Heart right ventricle (tissue), 16 donors: ENCODE measurements at regions not wholly inside any gene's neighbourhood (a gene's known extent, or its start where the extent isn't known, plus 50 kb on each side); places are given as distances from the start of the nearest gene placed in this dataset.

Source experiments
- ATAC-seq, 8 donors: fragments of 200-7000 bp; cut with Tn5 transposase; one replicate each; pipeline ENCODE4 v1.9.1; 2020; ENCODE audit warnings: mild to moderate bottlenecking in 8 of 8, moderate library complexity in 8 of 8, moderate number of reproducible peaks in 1 of 8
- DNase-seq, 2 donors: peaks; one replicate each; pipeline ENCODE4 v3.0.0-alpha.2; 2020
- H3K27ac ChIP-seq, 10 donors: fragments of 200-600 bp; sonication (generic) in 2 of 10; one replicate each; pipeline versions ENCODE4 v1.5.0 to v1.8.0; 2020 to 2022; ENCODE audit warnings: mild to moderate bottlenecking in 3 of 10
- H3K27me3 ChIP-seq, 7 donors: fragments of 200-600 bp; one replicate each; pipeline ENCODE4 v1.8.0; 2021 to 2022; ENCODE audit warnings: mild to moderate bottlenecking in 2 of 7
- H3K36me3 ChIP-seq, 9 donors: fragments of 200-600 bp; sonication (generic) in 1 of 9; one replicate each; pipeline versions ENCODE4 v1.5.0 to v1.8.0; 2020 to 2022; ENCODE audit warnings: mild to moderate bottlenecking in 2 of 9
- H3K4me1 ChIP-seq, 9 donors: fragments of 200-600 bp; sonication (generic) in 1 of 9; one replicate each; pipeline versions ENCODE4 v1.5.0 to v1.8.0; 2020 to 2022; ENCODE audit warnings: mild to moderate bottlenecking in 4 of 9
- H3K4me3 ChIP-seq, 10 donors: fragments of 200-600 bp; sonication (generic) in 2 of 10; one replicate each; pipeline versions ENCODE4 v1.5.0 to v1.8.0; 2020 to 2022; ENCODE audit warnings: mild to moderate bottlenecking in 7 of 10, moderate library complexity in 2 of 10
- H3K9me3 ChIP-seq, 11 donors: fragments of 200-600 bp in 10 of 11; sonication (generic) in 2 of 11; one replicate each; pipeline versions ENCODE4 v1.5.0 to v1.8.0; 2013 to 2022; ENCODE audit warnings: mild to moderate bottlenecking in 2 of 11, control low read depth in 1 of 11, moderate library complexity in 1 of 11
- CTCF ChIP-seq, 9 donors: fragments of 200-600 bp; sonication (generic) in 2 of 9; IDR thresholded peaks; one replicate each; pipeline versions ENCODE4 v1.5.0 to v1.8.0; 2021 to 2022; ENCODE audit warnings: antibody characterized with exemption in 9 of 9, mild to moderate bottlenecking in 5 of 9, moderate library complexity in 1 of 9
- WGBS, 2 donors: extraction: QIAGEN DNeasy Blood & Tissue Kit; methylation state at CpG; one replicate each; pipeline ENCODE4 v1.1.7; 2013; ENCODE audit warnings: inconsistent platforms in 1 of 2; 5-methylcytosine and 5-hydroxymethylcytosine counted together
- intact Hi-C, 10 donors: fragments of 100-400 bp; cut with DNase I; formaldehyde crosslinking; loops; one replicate each; pipeline versions ENCODE4 v1.11.1 to v1.14.2; 2022
- donor health status: Arrhythmogenic right ventricular cardiomyopathy.
- donor health status: ischemic (EF 13 %, LVEDD 7.1; RV severe dilation, severe dysfunction).
- donor health status: healthy with polysubstance abuse.
- donor health status: DM: no; HTN: yes; CAD: no.
- donor health status: DM: no; HTN: no; CAD: no.
- donor health status: ischemic (EF 25% LVEDD 6.9; RV normal size, moderate dysfunction).
- donor health status: ischemic (EF 25% LVEDD 5.7; RV mildly dilated, moderate dysfunction).
- donor health status: healthy.
- donor health status: DM: yes; HTN: yes; CAD: no.
- donor health status: Ischemic cardiomyopathy.
- donor health status: ischemic (EF 35%, LVEDD 5.7; RV mildly dilated, moderate dysfunction).
- donor health status: nonischemic (EF 11% LVEDD 7.7; RV severe dilation, severe dysfunction).
- donor health status: DM: yes; HTN: yes; CAD: no.
- donor health status: PGD.
- donor health status: ischemic (EF 29% LVEDD 5.4; RV normal size, mild dysfunction).
- donor health status: nonischemic (EF 23%, LVEDD 6.1; RV moderate dilation, normal function).

- ATAC-seq: no peak
- Histone ChIP-seq H3K4me3 (no peak overlapping the region), H3K27me3 (peaks cover 0 to 33% (median 14%) of the 10 kb centered on the region in 7 donors), H3K9me3 (no peaks in the 10 kb centered on the region), H3K36me3 (no peaks in the 10 kb centered on the region), H3K27ac (no peak overlapping the region), H3K4me1 (no peaks in the 10 kb centered on the region)
- no peak for DNase-seq
- WGBS, 2 donors: 49 to 60% methylated on average over 4 of the region's 4 CpGs
- no peak for TF ChIP-seq CTCF (IDR thresholded peaks at IDR 0.05)
- intact Hi-C loops: no loop called here
Observed at GRCh38 chr10:128701381-128701780, 575.2 kb upstream of the MKI67 start.

- ATAC-seq (no peak), DNase-seq (no peak)
- H3K36me3 ChIP-seq: no peaks in the 10 kb centered on the region
- no peak overlapping the region for H3K4me3 ChIP-seq
- peaks cover 0 to 36% (median 13%) of the 10 kb centered on the region in 7 donors for H3K27me3 ChIP-seq
- intact Hi-C loops: no loop called here
- 96 to 100% methylated on average over 1 of the region's 1 CpG for WGBS, 2 donors
- no peak overlapping the region for H3K27ac ChIP-seq
- no peaks in the 10 kb centered on the region for H3K9me3 ChIP-seq
- no peak for TF ChIP-seq CTCF (IDR thresholded peaks at IDR 0.05)
- H3K4me1 ChIP-seq: no peaks in the 10 kb centered on the region
Observed at GRCh38 chr10:128701837-128702236, 575.6 kb upstream of the MKI67 start.

DNA sequence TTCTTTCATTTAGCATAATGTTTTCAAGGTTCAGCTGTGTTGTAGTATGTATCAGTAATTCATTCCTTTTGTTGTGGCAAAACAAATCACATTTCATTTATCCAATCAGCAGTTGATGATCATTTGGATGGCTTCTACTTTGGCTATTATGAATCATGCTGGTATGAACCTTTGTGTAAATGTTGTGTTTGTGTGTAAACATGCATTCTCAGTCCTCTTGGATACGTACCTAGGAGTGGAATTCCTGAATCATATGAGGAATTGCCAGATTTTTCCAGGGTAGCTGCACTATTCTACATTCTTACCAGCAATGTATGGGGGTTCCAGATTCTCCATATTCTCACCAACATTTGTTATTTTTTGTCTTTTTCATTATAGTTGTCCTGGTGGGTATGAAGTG, 578.5 kb upstream of the MKI67 start:
- intact Hi-C loops: no loop called here
- no peak for DNase-seq
- TF ChIP-seq CTCF (IDR thresholded peaks at IDR 0.05): no peak
- Histone ChIP-seq H3K4me3 (no peak overlapping the region), H3K4me1 (no peaks in the 10 kb centered on the region), H3K36me3 (no peaks in the 10 kb centered on the region), H3K9me3 (no peaks in the 10 kb centered on the region), H3K27ac (no peak overlapping the region), H3K27me3 (peaks cover 0 to 40% (median under 1%) of the 10 kb centered on the region in 7 donors)
- 77 to 81% methylated on average over 1 of the region's 1 CpG for WGBS, 2 donors
- no peak for ATAC-seq

DNA sequence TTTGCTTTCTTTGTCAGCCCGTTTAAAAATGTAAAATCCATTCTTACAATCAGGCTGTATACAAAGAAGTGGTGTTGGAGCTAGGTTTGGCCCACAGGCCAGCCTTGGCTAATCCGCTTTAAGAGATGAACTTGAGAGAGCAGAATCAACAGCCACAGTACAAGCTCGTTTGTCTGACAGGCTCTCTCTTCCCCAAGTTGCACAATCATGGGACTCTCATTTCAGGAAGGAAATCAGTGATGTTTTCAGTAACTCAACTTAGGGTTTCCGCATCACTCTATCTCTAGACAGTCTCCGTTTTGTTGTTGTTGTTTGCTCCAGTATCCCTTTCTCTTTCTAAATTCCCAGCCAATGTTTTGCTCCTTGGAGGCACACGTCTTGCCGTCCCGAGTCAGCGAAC, 582.0 kb upstream of the MKI67 start:
- H3K36me3 ChIP-seq: no peaks in the 10 kb centered on the region
- H3K27ac ChIP-seq: no peak overlapping the region
- no peak for TF ChIP-seq CTCF (IDR thresholded peaks at IDR 0.05)
- peaks cover 0 to 31% (median 14%) of the 10 kb centered on the region in 7 donors for H3K27me3 ChIP-seq
- H3K9me3 ChIP-seq: no peaks in the 10 kb centered on the region
- ATAC-seq (no peak), DNase-seq (no peak)
- intact Hi-C loops: no loop called here
- no peaks in the 10 kb centered on the region for H3K4me1 ChIP-seq
- H3K4me3 ChIP-seq: no peak overlapping the region
- WGBS, 2 donors: 75 to 79% methylated on average over 9 of the region's 9 CpGs
